ENCODE measurements at regions not wholly inside any gene's neighbourhood (a gene's known extent, or its start where the extent isn't known, plus 50 kb on each side); places are given as distances from the start of the nearest gene placed in this dataset.

GRCh38 chr4:97110506-97110905 is 1032.8 kb downstream of the STPG2 start:
- TF ChIP-seq BHLHE40 (IDR thresholded peaks at IDR 0.05; ENCODE audit: low read depth, low read length), result no peak
- TF ChIP-seq USF2 (IDR thresholded peaks at IDR 0.05; ENCODE audit: low read depth, low read length), result no peak
- no peak for TF ChIP-seq CTCF (conservative IDR thresholded peaks at IDR 0.05; ENCODE audit: low read depth, low read length)
- TF ChIP-seq RCOR1 (IDR thresholded peaks at IDR 0.05; ENCODE audit: insufficient replicate concordance, low read length), result no peak
- no peak for TF ChIP-seq POLR2A (IDR thresholded peaks at IDR 0.05; ENCODE audit: low read depth, low read length)
